ENCODE measurements at regions not wholly inside any gene's neighbourhood (a gene's known extent, or its start where the extent isn't known, plus 50 kb on each side); places are given as distances from the start of the nearest gene placed in this dataset.

DNA sequence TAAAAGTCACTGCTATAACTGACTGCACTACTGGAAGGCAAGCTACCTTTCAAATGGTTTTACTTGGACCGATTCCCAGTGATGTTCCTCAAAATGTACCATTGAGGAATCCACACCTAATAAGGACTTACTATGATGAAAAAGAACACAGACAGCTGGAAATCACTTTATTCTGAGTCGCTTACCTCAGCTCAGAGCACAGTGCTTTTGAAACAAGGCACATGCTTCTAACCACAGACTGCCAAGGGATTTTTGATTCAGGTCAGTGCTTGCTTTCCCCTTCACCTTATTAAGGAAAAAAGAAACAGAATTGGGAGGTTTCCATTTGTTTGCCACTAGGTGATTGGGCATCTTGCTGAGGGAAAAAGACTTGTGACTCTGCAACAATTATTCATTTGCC is 707.5 kb upstream of the FSHR start:
- Histone ChIP-seq H3K27ac (peak overlapping the region in 1 of 2 donors; percentile 36), H3K9me3 (no peaks in the 10 kb centered on the region), H3K27me3 (replicated peaks; ENCODE audit: insufficient read depth) (no peaks in the 10 kb centered on the region), H3K36me3 (no peaks in the 10 kb centered on the region), H3K4me1 (replicated peaks) (no peaks in the 10 kb centered on the region), H3K4me3 (no peak overlapping the region)
- TF ChIP-seq POLR2A (IDR thresholded peaks at IDR 0.05) (no peak), POLR2AphosphoS5 (IDR thresholded peaks at IDR 0.05) (no peak)
- TF ChIP-seq, protein P1, sequence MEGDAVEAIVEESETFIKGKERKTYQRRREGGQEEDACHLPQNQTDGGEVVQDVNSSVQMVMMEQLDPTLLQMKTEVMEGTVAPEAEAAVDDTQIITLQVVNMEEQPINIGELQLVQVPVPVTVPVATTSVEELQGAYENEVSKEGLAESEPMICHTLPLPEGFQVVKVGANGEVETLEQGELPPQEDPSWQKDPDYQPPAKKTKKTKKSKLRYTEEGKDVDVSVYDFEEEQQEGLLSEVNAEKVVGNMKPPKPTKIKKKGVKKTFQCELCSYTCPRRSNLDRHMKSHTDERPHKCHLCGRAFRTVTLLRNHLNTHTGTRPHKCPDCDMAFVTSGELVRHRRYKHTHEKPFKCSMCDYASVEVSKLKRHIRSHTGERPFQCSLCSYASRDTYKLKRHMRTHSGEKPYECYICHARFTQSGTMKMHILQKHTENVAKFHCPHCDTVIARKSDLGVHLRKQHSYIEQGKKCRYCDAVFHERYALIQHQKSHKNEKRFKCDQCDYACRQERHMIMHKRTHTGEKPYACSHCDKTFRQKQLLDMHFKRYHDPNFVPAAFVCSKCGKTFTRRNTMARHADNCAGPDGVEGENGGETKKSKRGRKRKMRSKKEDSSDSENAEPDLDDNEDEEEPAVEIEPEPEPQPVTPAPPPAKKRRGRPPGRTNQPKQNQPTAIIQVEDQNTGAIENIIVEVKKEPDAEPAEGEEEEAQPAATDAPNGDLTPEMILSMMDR (IDR thresholded peaks at IDR 0.05): no peak
- 57% methylated on average over 2 of the region's 2 CpGs for WGBS
- intact Hi-C loops (cut with DNase I): no loop called here
- no peak for DNase-seq (ENCODE audit: low spot score)

DNA sequence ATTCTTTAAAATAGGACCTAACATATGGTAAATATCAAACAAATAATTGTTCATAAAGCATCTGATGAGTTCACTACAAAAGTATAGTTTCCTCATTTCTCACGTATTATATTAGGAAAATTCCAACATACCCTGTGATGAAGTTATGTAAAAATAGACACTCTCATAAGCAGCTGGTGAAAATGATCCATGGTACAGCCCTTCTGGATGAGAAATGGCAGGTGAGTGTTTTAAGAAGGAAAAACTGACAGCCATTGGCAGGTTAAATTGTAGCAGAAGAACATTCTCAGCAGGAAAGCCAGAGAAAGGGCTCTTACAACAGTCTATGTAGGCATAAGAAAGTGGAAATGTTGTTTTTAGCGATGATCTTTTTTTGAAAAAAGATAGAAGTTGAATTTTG is 706.5 kb upstream of the FSHR start:
- Histone ChIP-seq H3K4me1 (replicated peaks) (no peaks in the 10 kb centered on the region), H3K27ac (no peak overlapping the region), H3K4me3 (no peak overlapping the region), H3K36me3 (no peaks in the 10 kb centered on the region), H3K27me3 (replicated peaks; ENCODE audit: insufficient read depth) (no peaks in the 10 kb centered on the region), H3K9me3 (no peaks in the 10 kb centered on the region)
- no peak for DNase-seq (ENCODE audit: low spot score)
- intact Hi-C loops (cut with DNase I): no loop called here
- TF ChIP-seq POLR2AphosphoS5 (IDR thresholded peaks at IDR 0.05): no peak
- WGBS: 90% methylated on average over 2 of the region's 2 CpGs

DNA sequence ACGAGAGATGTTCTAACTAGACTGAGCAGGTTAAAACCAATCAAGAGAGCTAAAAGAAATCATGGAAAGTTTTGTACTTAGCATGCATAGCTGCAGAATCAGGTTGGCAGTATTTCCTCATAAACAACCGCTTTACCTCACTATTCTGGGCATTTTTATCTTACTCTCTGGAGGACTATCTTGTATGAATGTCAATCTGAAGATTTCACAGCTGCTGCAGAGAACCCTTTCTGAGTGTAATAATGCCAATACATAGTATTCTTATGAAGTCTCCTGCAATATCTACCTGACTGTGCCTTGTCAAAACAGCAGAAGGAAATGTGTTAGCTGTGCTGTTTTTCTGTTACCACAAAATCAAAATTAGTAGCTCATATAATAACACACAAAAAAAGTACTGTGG is 705.9 kb upstream of the FSHR start:
- Histone ChIP-seq H3K36me3 (no peaks in the 10 kb centered on the region), H3K4me1 (replicated peaks) (no peaks in the 10 kb centered on the region), H3K4me3 (no peak overlapping the region), H3K27me3 (replicated peaks; ENCODE audit: insufficient read depth) (no peaks in the 10 kb centered on the region), H3K9me3 (no peaks in the 10 kb centered on the region), H3K27ac (no peak overlapping the region)
- no peak for DNase-seq (ENCODE audit: low spot score)
- intact Hi-C loops (cut with DNase I): no loop called here
- WGBS: 33% methylated on average over 2 of the region's 2 CpGs
- TF ChIP-seq, protein P1 (IDR thresholded peaks at IDR 0.05): no peak
- no peak for TF ChIP-seq POLR2AphosphoS5 (IDR thresholded peaks at IDR 0.05)

DNA sequence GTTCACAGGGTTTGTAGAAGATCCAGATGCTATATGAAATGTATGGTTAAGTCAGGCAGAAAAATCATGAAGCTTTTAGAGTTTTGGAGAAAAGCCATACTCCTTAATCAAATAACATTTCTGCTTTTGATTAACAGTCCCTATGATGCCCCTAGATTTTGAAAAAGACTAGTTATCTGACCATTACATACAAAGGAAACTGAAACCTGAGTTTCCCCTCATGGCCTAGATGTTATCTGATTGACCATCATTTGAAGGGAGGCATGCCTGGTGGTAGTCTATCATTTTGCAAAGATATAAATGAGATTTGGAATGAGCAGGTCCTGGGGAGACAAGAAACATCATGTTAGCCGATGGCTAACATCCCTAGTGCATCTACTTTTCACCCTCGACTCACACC is 704.3 kb upstream of the FSHR start:
- Histone ChIP-seq H3K27me3 (replicated peaks; ENCODE audit: insufficient read depth) (no peaks in the 10 kb centered on the region), H3K36me3 (no peaks in the 10 kb centered on the region), H3K9me3 (no peaks in the 10 kb centered on the region), H3K4me3 (no peak overlapping the region), H3K4me1 (replicated peaks) (no peaks in the 10 kb centered on the region), H3K27ac (no peak overlapping the region)
- intact Hi-C loops (cut with DNase I): no loop called here
- DNase-seq (ENCODE audit: low spot score): no peak
- TF ChIP-seq, protein P1 (IDR thresholded peaks at IDR 0.05): no peak
- TF ChIP-seq POLR2AphosphoS5 (IDR thresholded peaks at IDR 0.05): no peak
- no peak for TF ChIP-seq POLR2A (IDR thresholded peaks at IDR 0.05)
- 90% methylated on average over 2 of the region's 2 CpGs for WGBS

GRCh38 chr2:49858113-49858490 is 703.8 kb upstream of the FSHR start:
- WGBS: 98% methylated on average over 3 of the region's 3 CpGs
- Histone ChIP-seq H3K4me3 (no peak overlapping the region), H3K27ac (no peak overlapping the region), H3K4me1 (replicated peaks) (no peaks in the 10 kb centered on the region), H3K36me3 (no peaks in the 10 kb centered on the region), H3K27me3 (replicated peaks; ENCODE audit: insufficient read depth) (no peaks in the 10 kb centered on the region), H3K9me3 (no peaks in the 10 kb centered on the region)
- intact Hi-C loops (cut with DNase I): no loop called here
- no peak for DNase-seq (ENCODE audit: low spot score)
- TF ChIP-seq POLR2AphosphoS5 (IDR thresholded peaks at IDR 0.05): no peak

GRCh38 chr2:49857371-49858112 is 703.2 kb upstream of the FSHR start:
- DNase-seq (ENCODE audit: low spot score): no peak
- Histone ChIP-seq H3K4me1 (replicated peaks) (no peaks in the 10 kb centered on the region), H3K27ac (no peak overlapping the region), H3K27me3 (replicated peaks; ENCODE audit: insufficient read depth) (no peaks in the 10 kb centered on the region), H3K4me3 (no peak overlapping the region), H3K36me3 (no peaks in the 10 kb centered on the region), H3K9me3 (no peaks in the 10 kb centered on the region)
- WGBS: 57% methylated on average over 2 of the region's 2 CpGs
- TF ChIP-seq, protein P1 (IDR thresholded peaks at IDR 0.05): no peak
- TF ChIP-seq POLR2AphosphoS5 (IDR thresholded peaks at IDR 0.05): no peak
- TF ChIP-seq POLR2A (IDR thresholded peaks at IDR 0.05): no peak
- intact Hi-C loops (cut with DNase I): no loop called here
